Ishikawa (cell line): ENCODE measurements at regions not wholly inside any gene's neighbourhood (a gene's known extent, or its start where the extent isn't known, plus 50 kb on each side); places are given as distances from the start of the nearest gene placed in this dataset.

Source experiments
- CEBPB ChIP-seq: IDR thresholded peaks from 2 replicates; pipeline ENCODE4 v1.6.1; 2012
- CREB1 ChIP-seq: IDR thresholded peaks from 2 replicates; pipeline ENCODE4 v1.6.1; 2012; ENCODE audit warnings: low read depth
- EGR1 ChIP-seq: IDR thresholded peaks from 2 replicates; pipeline ENCODE4 v1.6.1; 2012
- EP300 ChIP-seq: IDR thresholded peaks from 2 replicates; pipeline ENCODE4 v1.6.1; 2012; ENCODE audit warnings: borderline replicate concordance
- FOXM1 ChIP-seq: IDR thresholded peaks from 2 replicates; pipeline ENCODE4 v1.6.1; 2012; ENCODE audit warnings: low read depth, borderline replicate concordance
- MAX ChIP-seq: IDR thresholded peaks from 2 replicates; pipeline ENCODE4 v1.6.1; 2012
- NFIC ChIP-seq: IDR thresholded peaks from 2 replicates; pipeline ENCODE4 v1.6.1; 2012
- RAD21 ChIP-seq: IDR thresholded peaks from 2 replicates; pipeline ENCODE4 v1.6.1; 2012; ENCODE audit warnings: low read depth
- REST ChIP-seq: IDR thresholded peaks from 2 replicates; pipeline ENCODE4 v1.6.1; 2012; ENCODE audit warnings: low read depth, mild to moderate bottlenecking
- TAF1 ChIP-seq: IDR thresholded peaks from 2 replicates; pipeline ENCODE4 v1.6.1; 2012; ENCODE audit warnings: low read depth, mild to moderate bottlenecking
- TCF12 ChIP-seq: IDR thresholded peaks from 2 replicates; pipeline ENCODE4 v1.6.1; 2012; ENCODE audit warnings: low read depth
- TEAD4 ChIP-seq: IDR thresholded peaks from 2 replicates; pipeline ENCODE4 v1.6.1; 2012
- USF1 ChIP-seq: IDR thresholded peaks from 2 replicates; pipeline ENCODE4 v1.6.1; 2012
- YY1 ChIP-seq: IDR thresholded peaks from 2 replicates; pipeline ENCODE4 v1.6.1; 2012; ENCODE audit warnings: low read depth
- ZBTB7A ChIP-seq: IDR thresholded peaks from 2 replicates; pipeline ENCODE4 v1.6.1; 2012; ENCODE audit warnings: low read depth

GRCh38 chr6:95263840-95264239 lies 313.5 kb upstream of the MANEA start:
- no peak for TF ChIP-seq MAX
- TF ChIP-seq YY1, result no peak
- no peak for TF ChIP-seq CEBPB
- TF ChIP-seq RAD21, result no peak
- no peak for TF ChIP-seq EGR1
- no peak for TF ChIP-seq REST
- TF ChIP-seq ZBTB7A, result no peak
- no peak for TF ChIP-seq EP300
- TF ChIP-seq USF1, result no peak
- no peak for TF ChIP-seq TCF12
- TF ChIP-seq TEAD4, result no peak
- TF ChIP-seq TAF1, result no peak
- no peak for TF ChIP-seq CREB1
- no peak for TF ChIP-seq NFIC

- TF ChIP-seq EGR1, result no peak
- no peak for TF ChIP-seq FOXM1
- no peak for TF ChIP-seq TCF12
Observed at GRCh38 chr6:95266537-95267258, 310.6 kb upstream of the MANEA start.

- TF ChIP-seq TCF12 (no peak), TEAD4 (no peak), USF1 (no peak), FOXM1 (no peak), RAD21 (no peak), NFIC (no peak), CREB1 (no peak), MAX (no peak), CEBPB (no peak), ZBTB7A (no peak), EGR1 (no peak)
Observed at GRCh38 chr6:95274686-95275235, 302.6 kb upstream of the MANEA start.

- no peak for TF ChIP-seq REST
- no peak for TF ChIP-seq CEBPB
- TF ChIP-seq YY1, result no peak
- TF ChIP-seq TCF12, result no peak
- no peak for TF ChIP-seq EGR1
- TF ChIP-seq USF1, result no peak
- TF ChIP-seq CREB1, result no peak
- no peak for TF ChIP-seq RAD21
- no peak for TF ChIP-seq TAF1
Observed at GRCh38 chr6:95279616-95280015, 297.7 kb upstream of the MANEA start.

GRCh38 chr6:95280686-95281273 lies 296.6 kb upstream of the MANEA start:
- peak; percentile 55 for TF ChIP-seq RAD21
- TF ChIP-seq YY1, result no peak
- TF ChIP-seq FOXM1, result no peak

GRCh38 chr6:95285881-95286280 lies 291.5 kb upstream of the MANEA start:
- TF ChIP-seq REST (no peak), NFIC (no peak), ZBTB7A (no peak), TAF1 (no peak), FOXM1 (no peak), EGR1 (no peak), RAD21 (no peak), CEBPB (no peak), TCF12 (no peak), TEAD4 (no peak), YY1 (no peak), CREB1 (no peak)
